Small intestine (tissue), 7 donors: ENCODE measurements at regions not wholly inside any gene's neighbourhood (a gene's known extent, or its start where the extent isn't known, plus 50 kb on each side); places are given as distances from the start of the nearest gene placed in this dataset.
"Not testable (repeated sequence)": the region's sequence is repeated elsewhere in the genome, so short reads cannot be mapped to it uniquely, and the experiment has no call there.

Experiments
- DNase-seq, 2 donors: peaks; one replicate each; pipeline versions ENCODE4 v3.0.0 to v3.0.0-alpha.2; 2013
- FAIRE-seq: peaks from 2 replicates; lab custom pipeline; 2012; peaks lifted over from hg19 to GRCh38; lab: Jason Lieb, UNC
- H3K27ac ChIP-seq, 3 donors: one replicate each; pipeline ENCODE4 v1.5.1; 2013; ENCODE audit warnings: low read length in 2 of 3, mild to moderate bottlenecking in 2 of 3, control low read depth in 1 of 3, inconsistent platforms in 1 of 3, low read depth in 1 of 3, moderate library complexity in 1 of 3
- H3K27me3 ChIP-seq, 3 donors: one replicate each; pipeline ENCODE4 v1.6.1; 2013; ENCODE audit warnings: low read length in 3 of 3, inconsistent platforms in 1 of 3; ENCODE audit not compliant: control insufficient read depth in 3 of 3, insufficient read depth in 3 of 3
- H3K36me3 ChIP-seq, 3 donors: one replicate each; pipeline ENCODE4 v1.6.1; 2013; ENCODE audit warnings: low read length in 3 of 3, inconsistent platforms in 1 of 3, low read depth in 1 of 3, mild to moderate bottlenecking in 1 of 3, moderate library complexity in 1 of 3; ENCODE audit not compliant: control insufficient read depth in 3 of 3, insufficient read depth in 2 of 3
- H3K4me1 ChIP-seq, 3 donors: one replicate each; pipeline ENCODE4 v1.6.1; 2013; ENCODE audit warnings: low read length in 2 of 3, inconsistent platforms in 1 of 3, low read depth in 1 of 3, mild to moderate bottlenecking in 1 of 3, moderate library complexity in 1 of 3; ENCODE audit not compliant: control insufficient read depth in 3 of 3, insufficient read depth in 2 of 3
- H3K4me3 ChIP-seq, 3 donors: one replicate each; pipeline ENCODE4 v1.5.1; 2013; ENCODE audit warnings: low read length in 3 of 3, control low read depth in 1 of 3, inconsistent platforms in 1 of 3, low read depth in 1 of 3, mild to moderate bottlenecking in 1 of 3, moderate library complexity in 1 of 3
- H3K9me3 ChIP-seq, 2 donors: one replicate each; pipeline ENCODE4 v1.6.1; 2013; ENCODE audit warnings: low read depth in 1 of 2, low read length in 1 of 2; ENCODE audit not compliant: control insufficient read depth in 2 of 2, insufficient read depth in 1 of 2
- WGBS, 3 donors: extraction: QIAGEN DNeasy Blood & Tissue Kit; methylation state at CpG; one replicate each; pipeline ENCODE4 v1.1.7; 2013; 5-methylcytosine and 5-hydroxymethylcytosine counted together
- donor health status: healthy with polysubstance abuse.
- donor health status: control.
- donor health status: control.
- donor health status: Bipolar disorder and iron deficiency.
- donor health status: healthy.

DNA sequence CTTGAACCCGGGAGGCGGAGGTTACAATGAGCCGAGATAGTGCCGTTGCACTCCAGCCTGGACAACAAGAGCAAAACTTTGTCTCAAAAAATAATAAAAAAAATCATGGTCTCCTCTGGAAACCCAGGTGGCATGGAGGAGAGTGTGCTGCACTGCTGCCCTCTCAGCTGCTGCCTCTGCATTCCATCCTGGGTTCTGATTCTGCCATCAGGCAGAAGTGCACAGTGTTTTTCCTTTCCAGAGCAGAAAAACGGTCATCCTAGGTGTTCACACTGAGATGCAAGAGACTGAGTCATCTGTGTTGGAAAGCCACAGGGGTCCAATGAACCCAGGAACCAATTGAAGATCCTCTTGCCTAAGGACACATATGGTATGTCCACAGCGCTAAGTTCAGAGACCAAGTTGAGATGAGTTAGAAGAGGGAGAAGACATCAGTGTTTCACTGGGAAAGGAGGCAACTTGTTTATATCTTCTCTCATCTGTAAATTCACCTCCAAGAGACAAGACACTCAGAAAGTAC is 88.8 kb upstream of the DMRT1 start:
- WGBS, 3 donors = 85 to 94% (median 88%) methylated on average over 6 of the region's 6 CpGs
- Histone ChIP-seq H3K4me1 (peaks cover 0 to 2% (median 0%) of the 10 kb centered on the region in 3 donors), H3K4me3 (no peak overlapping the region), H3K36me3 (peaks cover 0 to 14% (median 2%) of the 10 kb centered on the region in 3 donors), H3K27ac (no peak overlapping the region), H3K27me3 (no peaks in the 10 kb centered on the region), H3K9me3 (no peaks in the 10 kb centered on the region)
- DNase-seq (no peak), FAIRE-seq (no peak)

DNA sequence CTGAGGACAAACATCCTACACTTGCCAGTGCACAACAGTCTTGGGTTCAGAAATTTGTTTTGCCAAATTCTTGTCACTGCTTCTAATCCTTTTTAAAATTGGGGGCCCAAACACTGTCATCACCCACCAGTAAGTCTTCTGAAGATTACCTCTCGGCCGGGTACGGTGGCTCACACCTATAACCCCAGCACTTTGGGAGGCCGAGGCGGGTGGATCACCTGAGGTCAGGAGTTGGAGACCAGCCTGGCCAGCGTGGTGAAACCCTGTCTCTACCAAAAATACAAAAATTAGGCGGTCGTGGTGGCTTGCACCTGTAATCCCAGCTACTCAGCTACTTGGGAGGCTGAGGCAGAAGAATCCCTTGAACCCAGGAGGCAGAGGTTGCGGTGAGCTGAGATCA is 87.8 kb upstream of the DMRT1 start:
- H3K4me3 ChIP-seq, FAIRE-seq, H3K4me1 ChIP-seq, H3K27me3 ChIP-seq, DNase-seq, H3K27ac ChIP-seq, H3K9me3 ChIP-seq: not testable (repeated sequence)
- H3K36me3 ChIP-seq = peaks cover 0 to 13% (median 2%) of the 10 kb centered on the region in 3 donors
- 86 to 92% (median 89%) methylated on average over 9 of the region's 9 CpGs for WGBS, 3 donors

DNA sequence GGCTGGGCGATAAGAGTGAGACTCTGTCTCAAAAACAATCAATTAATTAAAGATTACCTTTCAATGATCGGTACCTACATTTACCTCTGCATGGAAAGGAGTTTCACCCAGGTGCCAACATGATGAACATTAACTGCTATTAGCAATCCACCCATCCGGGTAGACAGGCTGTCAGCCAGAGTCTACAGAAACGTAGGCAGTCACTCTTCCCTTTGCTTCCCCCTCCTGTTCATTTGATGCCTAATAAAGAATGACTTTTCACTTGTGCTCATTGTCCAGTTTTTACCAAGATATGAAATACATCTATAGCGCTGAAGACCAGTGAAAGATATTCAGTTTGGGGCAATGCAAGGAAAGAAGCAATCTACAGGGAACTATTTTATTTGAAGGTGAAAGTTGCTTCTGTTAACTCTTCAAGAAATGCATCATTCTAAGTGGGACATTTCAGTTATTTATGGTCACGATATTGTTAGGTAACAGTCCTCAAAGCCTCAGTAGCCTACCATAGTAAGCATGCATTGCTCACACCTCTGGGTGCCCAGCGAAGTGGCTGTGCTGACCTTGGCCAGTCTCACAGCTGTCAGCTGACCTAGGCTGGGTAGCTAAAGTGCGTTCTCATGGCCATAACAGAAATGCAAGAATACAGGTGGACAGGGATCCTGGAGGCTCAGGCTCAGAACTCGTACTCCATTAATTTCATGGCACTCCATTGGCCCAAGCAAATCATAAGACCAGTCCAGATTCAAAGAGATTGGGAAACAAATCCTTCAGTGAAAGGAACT is 87.2 kb upstream of the DMRT1 start:
- Histone ChIP-seq H3K36me3 (peaks cover 0 to 11% (median under 1%) of the 10 kb centered on the region in 3 donors), H3K27ac (no peak overlapping the region), H3K27me3 (no peaks in the 10 kb centered on the region), H3K4me3 (no peak overlapping the region), H3K9me3 (no peaks in the 10 kb centered on the region), H3K4me1 (no peaks in the 10 kb centered on the region)
- no peak for FAIRE-seq
- no peak for DNase-seq
- WGBS, 3 donors = 76 to 86% (median 82%) methylated on average over 9 of the region's 9 CpGs

DNA sequence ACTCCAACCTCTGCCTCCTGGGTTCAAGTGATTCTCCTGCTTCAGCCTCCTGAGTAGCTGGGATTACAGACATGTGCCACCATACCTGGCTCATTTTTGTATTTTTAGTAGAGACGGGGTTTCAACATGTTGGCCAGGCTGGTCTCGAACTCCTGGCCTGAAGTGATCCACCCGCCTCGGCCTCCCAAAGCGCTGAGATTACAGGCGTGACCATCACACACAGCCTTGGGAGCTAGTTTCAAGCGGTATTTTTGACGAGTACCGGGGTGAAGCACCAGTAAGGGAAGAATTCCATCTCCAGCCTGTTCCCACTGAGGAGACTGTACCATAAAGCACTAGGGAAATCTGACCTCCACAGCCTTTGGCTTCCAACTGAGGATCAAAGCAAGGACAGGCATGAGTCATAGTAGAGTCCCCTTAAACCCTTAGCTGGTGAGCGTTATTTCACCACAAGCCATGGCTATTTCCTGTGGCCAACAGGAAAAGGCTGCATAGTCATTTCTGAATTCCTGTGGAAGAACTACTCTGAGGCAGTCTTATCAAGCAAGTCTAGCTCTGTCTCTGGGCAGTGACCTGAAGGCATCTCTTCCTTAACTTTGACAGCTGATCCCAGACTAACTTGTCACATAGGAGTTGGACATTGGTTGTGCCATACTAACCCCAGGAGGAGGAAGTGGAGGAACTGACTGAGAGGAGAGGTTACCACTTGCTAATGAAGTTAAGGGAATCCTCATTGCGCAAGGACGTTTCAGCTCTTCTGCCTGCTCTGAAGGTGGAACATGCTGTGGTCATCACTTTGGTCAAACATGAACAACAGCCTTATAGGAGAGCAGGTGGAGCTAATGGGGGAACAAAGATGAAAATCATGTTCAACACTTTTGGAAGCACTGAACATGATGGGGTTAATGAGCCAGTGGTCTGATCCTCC is 85.8 kb upstream of the DMRT1 start:
- 82 to 84% (median 83%) methylated on average over 12 of the region's 12 CpGs for WGBS, 3 donors
- Histone ChIP-seq H3K36me3 (peaks cover 0 to 4% (median 0%) of the 10 kb centered on the region in 3 donors), H3K4me3 (no peak overlapping the region), H3K4me1 (no peaks in the 10 kb centered on the region), H3K27me3 (no peaks in the 10 kb centered on the region), H3K9me3 (no peaks in the 10 kb centered on the region), H3K27ac (peak overlapping the region in 1 of 3 donors; percentile 2)
- peak; percentile 12 to 13 for DNase-seq
- FAIRE-seq = no peak

- Histone ChIP-seq H3K36me3 (peaks cover 0 to 4% (median 0%) of the 10 kb centered on the region in 3 donors), H3K4me1 (no peaks in the 10 kb centered on the region), H3K27ac (no peak overlapping the region), H3K9me3 (no peaks in the 10 kb centered on the region), H3K4me3 (no peak overlapping the region), H3K27me3 (no peaks in the 10 kb centered on the region)
- 66 to 72% (median 71%) methylated on average over 13 of the region's 13 CpGs for WGBS, 3 donors
- FAIRE-seq (no peak), DNase-seq (peak; percentile 36 to 49)
Observed at GRCh38 chr9:757246-757881, 84.1 kb upstream of the DMRT1 start.

DNA sequence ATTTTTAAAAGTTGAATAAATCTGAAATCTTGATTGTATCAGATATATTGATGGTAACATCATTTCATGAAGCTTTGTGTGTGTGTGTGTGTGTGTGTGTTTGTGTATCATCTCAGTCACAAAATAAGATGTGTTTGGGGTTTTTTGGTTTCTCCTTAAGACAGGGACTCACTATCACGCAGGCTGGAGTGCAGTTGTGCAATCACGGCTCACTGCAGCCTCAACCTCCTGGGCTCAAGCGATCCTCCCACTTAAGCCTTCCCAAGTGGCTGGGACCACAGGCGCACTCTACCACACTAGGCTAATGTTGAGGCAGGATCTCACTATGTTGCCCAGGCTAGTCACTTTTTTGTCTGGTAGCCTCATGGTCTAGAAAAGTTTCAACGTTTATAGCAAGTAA is 83.4 kb upstream of the DMRT1 start:
- no peak overlapping the region for H3K27ac ChIP-seq
- peaks cover 0 to 4% (median 0%) of the 10 kb centered on the region in 3 donors for H3K36me3 ChIP-seq
- no peaks in the 10 kb centered on the region for H3K27me3 ChIP-seq
- WGBS, 3 donors = 82 to 85% (median 85%) methylated on average over 5 of the region's 5 CpGs
- no peak for DNase-seq
- no peak for FAIRE-seq
- H3K4me3 ChIP-seq = no peak overlapping the region
- no peaks in the 10 kb centered on the region for H3K9me3 ChIP-seq
- H3K4me1 ChIP-seq = no peaks in the 10 kb centered on the region

DNA sequence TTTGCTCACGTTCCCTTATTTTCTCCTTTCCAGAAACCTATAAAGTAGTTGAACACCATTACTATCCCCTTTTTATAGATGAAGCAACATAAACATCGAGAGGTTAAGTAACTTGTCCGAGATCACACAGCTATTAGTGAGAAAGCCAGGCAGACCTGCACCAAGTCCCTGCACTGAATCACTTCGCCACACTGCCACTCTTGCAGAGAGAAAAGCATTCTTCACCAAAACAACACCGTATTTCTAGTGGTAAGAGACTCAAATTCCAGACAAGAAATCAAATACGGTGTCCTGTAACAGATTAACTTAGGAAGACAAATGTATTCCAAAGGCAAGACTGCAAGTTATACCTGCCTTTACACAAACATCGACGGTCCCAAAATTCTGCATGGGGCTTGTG is 82.0 kb upstream of the DMRT1 start:
- Histone ChIP-seq H3K27me3 (no peaks in the 10 kb centered on the region), H3K36me3 (no peaks in the 10 kb centered on the region), H3K9me3 (no peaks in the 10 kb centered on the region), H3K4me3 (no peak overlapping the region), H3K27ac (no peak overlapping the region), H3K4me1 (no peaks in the 10 kb centered on the region)
- FAIRE-seq (no peak), DNase-seq (no peak)
- 84 to 87% (median 86%) methylated on average over 8 of the region's 8 CpGs for WGBS, 3 donors
